NT2/D1 (cell line): ENCODE measurements at regions not wholly inside any gene's neighbourhood (a gene's known extent, or its start where the extent isn't known, plus 50 kb on each side); places are given as distances from the start of the nearest gene placed in this dataset.

Experiments used
- YY1 ChIP-seq: IDR thresholded peaks from 2 replicates; pipeline ENCODE4 v1.6.1; 2011; ENCODE audit not compliant: insufficient read length, insufficient read depth
- ZNF274 ChIP-seq: IDR thresholded peaks from 2 replicates; pipeline ENCODE4 v1.6.1; 2011; ENCODE audit warnings: mild to moderate bottlenecking, low read depth, low read length

DNA sequence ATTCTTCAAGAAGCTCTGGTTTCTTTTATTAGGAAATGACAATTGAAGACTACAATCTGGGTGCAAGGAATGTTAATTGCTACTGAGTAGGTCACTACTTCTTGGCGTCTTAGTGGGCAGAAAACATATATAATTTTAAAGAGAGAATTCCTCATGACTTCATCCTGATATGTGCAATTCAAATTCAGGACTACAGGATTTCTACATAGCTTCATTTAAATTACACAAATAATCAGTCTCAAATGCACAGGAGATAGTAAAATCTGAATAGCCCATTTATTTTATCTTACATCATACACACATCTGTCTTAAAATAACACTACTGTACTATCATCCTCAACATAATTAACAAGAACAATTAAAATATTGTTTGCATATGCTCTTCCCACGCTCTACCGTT lies 52.5 kb upstream of the GPR149 start:
- TF ChIP-seq YY1, result no peak
- TF ChIP-seq ZNF274, result no peak
